GM19238 (cell line): ENCODE measurements at regions not wholly inside any gene's neighbourhood (a gene's known extent, or its start where the extent isn't known, plus 50 kb on each side); places are given as distances from the start of the nearest gene placed in this dataset.
"Not testable (repeated sequence)": the region's sequence is repeated elsewhere in the genome, so short reads cannot be mapped to it uniquely, and the experiment has no call there.

ENCODE experiments used
- DNase-seq: peaks from one replicate; pipeline ENCODE4 v3.0.0; 2011; ENCODE audit warnings: low spot score; ENCODE audit not compliant: insufficient read length

- DNase-seq = no peak
Measured at GRCh38 chr4:156329779-156330178, 376.1 kb upstream of the CTSO start.

DNA sequence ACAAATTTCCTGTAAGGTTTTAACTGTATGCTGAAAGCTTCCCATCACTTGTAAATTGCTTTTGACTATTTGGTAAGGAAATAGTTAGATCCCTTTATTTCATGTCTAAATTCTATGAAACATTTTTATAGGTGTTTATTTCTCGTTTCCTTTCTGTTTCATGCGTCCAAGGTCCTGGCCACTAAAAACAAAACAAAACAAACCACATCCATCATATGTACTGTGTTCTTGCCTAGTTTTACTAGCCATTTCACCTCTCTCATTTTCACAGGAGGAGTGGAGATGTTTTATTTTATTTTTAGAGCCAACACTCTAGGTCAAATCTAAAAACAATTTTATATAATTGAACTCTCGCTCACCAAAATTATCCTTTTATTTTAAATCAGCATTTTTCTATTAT lies 375.2 kb upstream of the CTSO start:
- DNase-seq = no peak

GRCh38 chr4:156326246-156326645 lies 372.6 kb upstream of the CTSO start:
- DNase-seq = no peak

DNA sequence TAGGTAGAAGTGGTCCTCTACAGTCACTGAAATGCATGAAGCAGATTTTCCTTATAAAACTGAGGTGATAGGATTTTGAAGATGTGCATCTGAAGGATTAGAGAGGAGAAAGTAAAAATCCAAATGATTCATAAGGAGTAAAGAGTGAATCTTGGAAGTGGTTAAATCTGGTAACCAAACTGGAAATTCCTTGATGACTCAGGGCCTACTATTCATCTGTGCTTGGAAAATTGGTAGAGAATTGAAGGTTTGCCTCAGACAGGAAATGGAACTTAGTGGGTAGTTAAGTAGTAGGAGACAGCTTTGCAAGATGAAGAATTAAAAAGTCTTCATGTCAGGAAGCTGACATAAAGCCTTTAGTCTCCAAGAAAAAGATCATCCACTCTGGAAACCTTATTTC lies 368.9 kb upstream of the CTSO start:
- no peak for DNase-seq

GRCh38 chr4:156321203-156321602 lies 367.5 kb upstream of the CTSO start:
- DNase-seq = no peak

GRCh38 chr4:156313497-156313896 lies 359.8 kb upstream of the CTSO start:
- no peak for DNase-seq

DNA sequence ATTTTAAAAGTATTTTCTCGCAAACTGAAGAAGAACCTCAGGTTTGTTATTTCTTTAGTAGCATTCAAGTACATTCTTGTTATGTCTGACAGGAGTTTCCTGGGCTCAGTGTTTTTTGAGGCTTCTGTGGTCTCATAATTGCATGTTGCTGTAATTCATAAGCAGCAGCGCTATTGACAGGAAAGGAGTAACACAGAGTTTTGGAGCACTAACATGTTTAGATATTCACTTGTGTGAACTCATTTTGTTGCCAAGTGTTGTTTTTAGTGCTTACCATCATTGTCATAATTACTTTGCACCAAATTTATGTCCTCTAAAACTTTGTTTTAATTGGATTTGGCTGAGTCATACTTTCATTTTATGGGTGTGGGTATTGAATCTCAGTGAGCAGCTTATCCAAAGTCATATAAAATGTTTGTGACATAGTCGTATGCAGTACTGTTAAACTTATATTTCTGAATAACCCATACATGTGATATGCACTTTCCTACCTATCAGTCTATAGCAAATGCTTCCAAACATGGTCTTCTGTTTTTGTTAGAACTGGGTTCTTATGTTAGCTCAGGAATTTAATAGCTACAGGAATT lies 358.7 kb upstream of the CTSO start:
- DNase-seq = no peak

- no peak for DNase-seq
Measured at GRCh38 chr4:156309031-156309430, 355.4 kb upstream of the CTSO start.

GRCh38 chr4:156303708-156304107 lies 350.0 kb upstream of the CTSO start:
- DNase-seq = no peak

DNA sequence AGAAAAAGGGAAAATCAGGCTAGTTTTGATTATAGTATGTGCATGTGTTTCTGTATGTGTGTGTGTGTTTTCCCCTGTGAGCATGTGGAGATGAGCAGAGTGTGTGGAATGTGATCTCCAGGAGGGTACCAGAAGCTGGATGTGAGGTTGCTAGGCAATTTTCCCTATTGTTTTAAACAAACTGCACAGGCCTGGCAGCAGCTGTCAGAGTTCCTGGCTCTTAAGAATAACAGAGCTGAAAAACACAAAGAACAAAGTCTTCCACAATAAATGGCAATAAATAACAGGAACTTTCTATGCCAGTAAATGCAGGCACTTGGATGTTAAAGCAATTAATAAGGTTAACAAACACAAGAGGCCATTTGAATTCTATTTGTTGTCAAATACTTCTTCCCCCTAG lies 344.6 kb upstream of the CTSO start:
- no peak for DNase-seq

DNA sequence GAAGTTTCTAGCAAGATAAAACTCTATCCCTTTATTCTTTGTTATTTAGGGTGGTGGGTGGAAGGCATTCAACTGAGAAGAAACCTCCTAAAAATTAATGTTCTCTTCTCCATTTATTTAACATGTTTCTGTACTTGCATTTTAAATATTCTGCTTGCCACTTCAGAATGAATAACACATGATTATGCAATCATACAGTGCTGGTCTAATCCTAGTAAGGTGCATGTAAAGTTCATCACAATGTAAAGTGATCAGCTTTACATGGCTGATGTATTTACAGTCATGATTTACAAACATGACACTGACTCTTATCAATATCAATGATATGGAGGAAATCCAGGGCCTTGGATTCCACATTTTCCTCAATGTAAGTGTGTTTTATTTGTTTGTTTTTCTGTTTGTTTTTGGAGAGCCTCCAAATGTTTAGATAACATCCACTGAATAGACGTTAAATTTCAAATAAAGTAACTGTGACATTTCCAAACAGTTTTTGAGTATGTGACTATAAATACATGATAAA lies 342.1 kb upstream of the CTSO start:
- no peak for DNase-seq

- no peak for DNase-seq
Measured at GRCh38 chr4:156294577-156294976, 340.9 kb upstream of the CTSO start.

- no peak for DNase-seq
Measured at GRCh38 chr4:156293657-156294297, 340.1 kb upstream of the CTSO start.

DNA sequence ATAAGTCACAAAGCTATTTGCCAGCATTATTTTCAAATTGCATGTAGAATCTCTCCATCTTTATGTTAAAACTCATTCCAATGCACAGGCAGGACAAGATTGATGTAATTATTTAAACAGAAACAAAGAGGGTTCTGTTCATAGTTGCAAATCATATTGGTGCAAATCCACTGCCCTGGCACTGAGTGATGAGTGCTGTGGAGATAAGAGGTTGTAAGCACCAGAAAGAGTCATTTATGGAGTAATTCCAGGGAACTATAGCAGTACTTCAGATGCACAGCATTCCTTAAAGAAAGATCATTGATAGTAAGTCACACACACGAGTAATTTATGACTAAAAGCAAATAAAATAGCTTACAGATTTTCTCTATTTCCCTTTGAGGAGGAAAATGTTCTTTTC lies 337.7 kb upstream of the CTSO start:
- DNase-seq = no peak

DNA sequence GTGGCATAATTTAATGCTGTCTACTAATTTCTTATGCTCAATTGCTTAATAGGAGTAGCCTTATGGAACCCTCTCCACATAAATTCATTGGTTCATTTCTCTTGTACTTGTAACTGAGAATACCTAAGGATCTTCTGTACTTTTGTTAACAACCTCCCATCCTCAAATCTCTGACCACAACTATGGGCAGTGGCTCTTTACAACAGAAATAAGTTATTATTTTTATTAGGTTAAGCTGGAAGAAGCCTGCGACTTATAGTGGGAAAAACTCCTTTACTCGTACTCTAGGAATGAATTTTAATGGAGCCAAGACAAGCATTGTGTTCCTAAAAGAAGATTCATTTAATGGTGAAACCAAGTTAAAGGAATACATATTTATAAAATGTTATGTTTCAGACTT lies 337.1 kb upstream of the CTSO start:
- DNase-seq = no peak

DNA sequence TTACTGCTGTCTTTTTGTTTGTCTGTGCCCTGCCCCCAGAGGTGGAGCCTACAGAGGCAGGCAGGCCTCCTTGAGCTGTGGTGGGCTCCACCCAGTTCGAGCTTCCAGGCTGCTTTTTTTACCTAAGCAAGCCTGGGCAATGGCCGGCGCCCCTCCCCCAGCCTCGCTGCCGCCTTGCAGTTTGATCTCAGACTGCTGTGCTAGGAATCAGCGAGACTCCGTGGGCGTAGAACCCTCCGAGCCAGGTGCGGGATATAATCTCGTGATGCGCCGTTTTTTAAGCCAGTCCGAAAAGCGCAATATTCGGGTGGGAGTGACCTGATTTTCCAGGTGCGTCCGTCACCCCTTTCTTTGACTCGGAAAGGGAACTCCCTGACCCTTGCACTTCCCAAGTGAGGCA lies 336.4 kb upstream of the CTSO start:
- not testable (repeated sequence) for DNase-seq

- DNase-seq = no peak
Measured at GRCh38 chr4:156280686-156281085, 327.0 kb upstream of the CTSO start.

DNA sequence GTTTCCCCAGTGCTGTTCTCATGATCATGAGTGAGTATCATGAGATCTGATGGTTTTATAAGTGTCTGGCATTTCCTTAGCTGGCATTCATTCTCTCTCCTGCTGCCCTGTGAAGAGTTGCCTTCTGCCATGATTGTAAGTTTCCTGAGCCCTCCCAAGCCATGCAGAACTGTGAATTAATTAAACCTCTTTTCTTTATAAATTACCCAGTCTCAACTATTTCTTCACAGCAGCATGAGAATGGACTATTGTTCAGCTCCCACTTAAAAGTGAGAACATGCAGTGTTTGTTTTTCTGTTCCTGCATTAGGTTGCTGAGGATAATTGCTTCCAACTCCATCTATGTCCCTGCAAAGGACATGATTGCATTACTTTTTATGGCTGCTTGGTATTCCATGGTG lies 311.7 kb upstream of the CTSO start:
- DNase-seq = no peak

GRCh38 chr4:156261230-156261629 lies 307.6 kb upstream of the CTSO start:
- no peak for DNase-seq

DNA sequence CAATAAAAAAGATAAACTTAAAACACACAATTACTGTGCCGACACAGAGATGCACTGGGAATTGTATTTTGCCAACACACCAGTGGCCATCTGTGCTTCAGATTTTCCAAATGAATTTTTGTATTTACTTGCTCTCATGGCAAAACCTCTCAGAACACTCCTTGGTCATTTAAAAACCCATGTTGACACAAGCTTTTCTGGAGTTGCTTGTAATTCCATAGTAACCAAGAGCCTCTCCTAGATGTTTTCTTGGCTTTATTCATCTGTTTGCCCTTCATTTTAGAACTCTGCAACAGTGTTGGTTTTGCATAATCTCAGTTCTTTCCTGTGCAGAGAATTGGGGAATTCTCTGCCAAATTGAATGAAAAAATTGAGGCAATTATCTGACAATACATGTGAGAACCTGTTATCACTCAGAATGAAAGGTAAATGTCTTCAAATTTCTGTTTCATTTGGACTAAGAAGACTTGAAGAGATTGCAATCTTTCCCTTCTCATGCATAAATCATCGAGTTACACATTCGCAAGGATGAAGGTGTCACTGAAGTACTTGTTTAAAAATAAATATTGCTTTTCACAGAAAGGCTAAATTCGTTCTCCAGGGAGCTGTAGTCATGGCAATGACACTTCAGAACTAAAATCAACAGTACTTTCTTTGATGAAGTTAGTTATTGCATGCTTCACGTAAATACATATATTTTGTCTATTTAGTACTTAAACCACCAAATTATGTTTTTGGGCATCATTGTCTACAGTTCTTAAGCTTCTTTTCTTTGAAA lies 301.8 kb upstream of the CTSO start:
- no peak for DNase-seq

DNA sequence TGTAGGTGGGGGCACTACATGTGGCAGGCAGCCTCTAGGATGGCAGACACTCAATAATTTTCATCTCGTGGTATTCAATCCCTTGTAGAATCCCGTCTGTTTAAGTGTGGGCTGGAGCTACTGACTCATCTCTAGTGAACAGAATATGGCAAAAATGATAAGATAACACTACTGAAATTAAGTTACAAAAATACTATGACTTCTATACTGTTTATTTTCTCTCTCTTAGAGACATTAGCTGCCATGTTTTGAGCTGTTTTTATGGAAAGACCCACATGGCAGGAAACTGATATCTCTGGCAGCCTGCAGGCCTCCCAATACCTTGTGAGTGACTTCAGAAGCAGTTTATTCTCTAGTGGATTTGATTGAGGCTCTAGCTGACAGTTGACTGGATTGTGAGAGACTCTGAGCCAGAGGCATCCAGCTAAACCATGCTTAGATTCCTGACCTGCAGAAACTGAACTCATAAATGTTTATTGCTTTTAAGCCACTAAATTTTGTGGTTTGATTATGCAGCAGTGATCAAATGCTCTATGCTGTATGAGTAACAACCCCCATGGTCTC lies 298.8 kb upstream of the CTSO start:
- no peak for DNase-seq

DNA sequence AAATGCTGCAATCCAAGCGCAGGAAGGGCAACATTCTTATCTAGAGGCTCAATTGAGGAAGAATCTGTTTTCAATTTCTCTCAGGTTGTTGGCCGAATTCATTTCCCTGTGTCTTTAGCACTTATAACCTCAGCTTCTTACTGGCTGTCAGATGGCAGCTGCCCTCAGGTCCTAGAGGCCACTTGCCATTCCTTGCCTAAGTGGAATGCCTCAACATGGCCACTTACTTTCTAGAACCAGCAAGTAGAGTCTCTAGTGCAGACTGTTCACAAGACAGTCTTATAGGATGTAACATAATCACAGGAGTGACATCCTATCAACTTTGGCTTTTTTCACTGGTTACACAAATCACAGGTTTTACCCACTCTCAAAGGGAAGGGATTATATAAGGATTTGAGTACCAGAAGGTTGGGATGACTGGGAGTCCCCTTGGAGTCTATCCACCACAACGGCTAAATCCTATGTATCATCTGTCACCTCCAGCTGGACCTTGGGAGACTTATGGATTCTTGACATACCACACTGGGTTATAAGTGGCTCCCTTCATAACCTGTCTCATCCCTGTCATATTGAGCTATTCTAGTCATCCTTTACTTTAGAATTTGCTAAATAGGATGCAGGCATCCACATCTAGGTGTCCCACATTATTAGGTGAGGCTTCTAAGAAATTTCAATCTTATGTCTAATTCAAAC lies 297.9 kb upstream of the CTSO start:
- DNase-seq = no peak
